Neural cell (in vitro differentiated cells): ENCODE measurements at regions not wholly inside any gene's neighbourhood (a gene's known extent, or its start where the extent isn't known, plus 50 kb on each side); places are given as distances from the start of the nearest gene placed in this dataset.

Experiments
- H2AFZ ChIP-seq: fragments of 200-600, 300-800 bp; sonication (generic), shearing (Covaris generic); 2 replicates; pipeline ENCODE4 v1.6.0; 2014; ENCODE audit warnings: low read depth, mild to moderate bottlenecking, antibody characterized with exemption, low read length, moderate library complexity
- H3F3A ChIP-seq: fragments of 200-600 bp; shearing (Covaris generic); 2 replicates; pipeline ENCODE4 v1.6.1; 2016; ENCODE audit warnings: mild to moderate bottlenecking, moderate library complexity, mixed read lengths, antibody characterized with exemption, low read length; ENCODE audit not compliant: insufficient read depth, poor library complexity, severe bottlenecking
- H3K27ac ChIP-seq: fragments of 200-600, 300-800 bp; sonication (generic), shearing (Covaris generic); 2 replicates; pipeline ENCODE4 v1.5.1; 2014; ENCODE audit warnings: mild to moderate bottlenecking, low read length, moderate library complexity
- H3K27me3 ChIP-seq: fragments of 300-800, 200-600 bp; sonication (generic), shearing (Covaris generic); 2 replicates; pipeline ENCODE4 v1.6.0; 2014; ENCODE audit warnings: mild to moderate bottlenecking, low read depth, low read length, moderate library complexity; ENCODE audit not compliant: insufficient read depth
- H3K36me3 ChIP-seq: fragments of 300-800, 200-600 bp; sonication (generic), shearing (Covaris generic); 2 replicates; pipeline ENCODE4 v1.5.1; 2014; ENCODE audit warnings: mild to moderate bottlenecking, antibody characterized with exemption, low read length, moderate library complexity; ENCODE audit not compliant: insufficient read depth
- H3K4me2 ChIP-seq: fragments of 300-800, 200-600 bp; sonication (generic), shearing (Covaris generic); 2 replicates; pipeline ENCODE4 v1.6.0; 2014; ENCODE audit warnings: mild to moderate bottlenecking, low read length
- H3K4me3 ChIP-seq: fragments of 300-800, 200-600 bp; sonication (generic), shearing (Covaris generic); 2 replicates; pipeline ENCODE4 v1.5.1; 2014; ENCODE audit warnings: mild to moderate bottlenecking, low read length, moderate library complexity
- H3K79me2 ChIP-seq: fragments of 200-600 bp; shearing (Covaris generic); replicated peaks from 2 replicates; pipeline ENCODE4 v1.6.0; 2014; ENCODE audit warnings: mild to moderate bottlenecking, low read length, moderate library complexity; ENCODE audit not compliant: insufficient read depth
- H3K9ac ChIP-seq: fragments of 300-800, 200-600 bp; sonication (generic), shearing (Covaris generic); 2 replicates; pipeline ENCODE4 v1.6.1; 2016; ENCODE audit warnings: mild to moderate bottlenecking, low read length, mixed read lengths
- H3K9me2 ChIP-seq: fragments of 200-600 bp; shearing (Covaris generic); 2 replicates; pipeline ENCODE4 v1.6.1; 2016; ENCODE audit warnings: mild to moderate bottlenecking, low read length, mixed read lengths; ENCODE audit not compliant: insufficient read depth
- H3K9me3 ChIP-seq: fragments of 200-600, 300-800 bp; sonication (generic), shearing (Covaris generic); 2 replicates; pipeline ENCODE4 v1.6.1; 2016; ENCODE audit warnings: mild to moderate bottlenecking, mixed run types, low read length, moderate library complexity, mixed read lengths
- H4K20me1 ChIP-seq: fragments of 200-600 bp; shearing (Covaris generic); 2 replicates; pipeline ENCODE4 v1.6.1; 2016; ENCODE audit warnings: mild to moderate bottlenecking, mixed run types; ENCODE audit not compliant: insufficient read depth
- EP300 ChIP-seq: fragments of 450-650 bp; conservative IDR thresholded peaks from 2 replicates; pipeline ENCODE4 v1.6.1; 2014; ENCODE audit warnings: antibody characterized with exemption, mild to moderate bottlenecking, moderate library complexity; ENCODE audit not compliant: poor library complexity, severe bottlenecking
- EZH2 ChIP-seq: fragments of 200-600, 300-800 bp; shearing (Covaris generic), sonication (generic); IDR thresholded peaks from 2 replicates; pipeline ENCODE4 v1.6.1; 2014; ENCODE audit warnings: antibody characterized with exemption, low read length, borderline replicate concordance, mild to moderate bottlenecking; ENCODE audit not compliant: insufficient read depth, poor library complexity, severe bottlenecking
- MXI1 ChIP-seq: fragments of 450-650 bp; conservative IDR thresholded peaks from 2 replicates; pipeline ENCODE4 v1.6.1; 2014; ENCODE audit warnings: antibody characterized with exemption, mild to moderate bottlenecking; ENCODE audit not compliant: poor library complexity, severe bottlenecking
- POLR2AphosphoS5 ChIP-seq: IDR thresholded peaks from 2 replicates; pipeline ENCODE4 v1.6.1; 2012
- RAD21 ChIP-seq: fragments of 450-650 bp; conservative IDR thresholded peaks from 2 replicates; pipeline ENCODE4 v1.6.1; 2014; ENCODE audit warnings: antibody characterized with exemption, mild to moderate bottlenecking, moderate library complexity
- REST ChIP-seq: IDR thresholded peaks from 2 replicates; pipeline ENCODE4 v1.6.1; 2012; ENCODE audit warnings: borderline replicate concordance
- SMC3 ChIP-seq: fragments of 450-650 bp; conservative IDR thresholded peaks from 2 replicates; pipeline ENCODE4 v1.6.1; 2014; ENCODE audit warnings: antibody characterized with exemption, mild to moderate bottlenecking, moderate library complexity; ENCODE audit not compliant: poor library complexity
- TAF1 ChIP-seq: IDR thresholded peaks from 2 replicates; pipeline ENCODE4 v1.6.1; 2012; ENCODE audit warnings: low read depth
- TF ChIP-seq, protein P1 (sequence below): fragments of 450-650 bp; IDR thresholded peaks from 2 replicates; pipeline ENCODE4 v1.5.1; 2014; ENCODE audit warnings: antibody characterized with exemption, mild to moderate bottlenecking, moderate library complexity; ENCODE audit not compliant: poor library complexity, severe bottlenecking

DNA sequence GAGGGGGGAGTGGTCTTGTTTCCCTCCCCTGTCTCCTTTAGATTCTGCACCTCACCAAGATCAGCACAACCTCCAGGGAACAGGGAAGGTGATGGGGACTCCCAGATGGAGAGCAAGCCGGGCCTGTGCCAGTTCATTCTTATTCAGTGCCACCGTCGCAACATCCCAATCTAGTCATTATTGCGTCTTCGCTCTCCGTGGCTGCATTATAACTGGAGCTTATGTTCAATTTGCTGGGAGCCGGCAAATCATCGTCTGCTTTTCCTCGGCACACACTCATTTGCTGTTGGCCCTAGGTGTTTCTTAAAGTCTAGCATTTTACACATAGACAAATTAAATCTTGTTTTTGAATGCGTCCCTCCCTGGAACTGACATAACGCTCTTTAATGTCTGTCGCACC, 1269.7 kb downstream of the BRD1 start:
- no peak overlapping the region for H3K27ac ChIP-seq
- H3K4me2 ChIP-seq = no peak overlapping the region

GRCh38 chr22:48557473-48557872, 1270.2 kb downstream of the BRD1 start:
- H3K27me3 ChIP-seq = no peaks in the 10 kb centered on the region
- no peaks in the 10 kb centered on the region for H3K9me2 ChIP-seq
- no peak overlapping the region for H3K27ac ChIP-seq
- no peak for TF ChIP-seq MXI1
- no peak for TF ChIP-seq POLR2AphosphoS5
- no peak for TF ChIP-seq EZH2
- no peak for TF ChIP-seq TAF1
- no peak for TF ChIP-seq RAD21
- no peak for TF ChIP-seq REST
- TF ChIP-seq, protein P1, sequence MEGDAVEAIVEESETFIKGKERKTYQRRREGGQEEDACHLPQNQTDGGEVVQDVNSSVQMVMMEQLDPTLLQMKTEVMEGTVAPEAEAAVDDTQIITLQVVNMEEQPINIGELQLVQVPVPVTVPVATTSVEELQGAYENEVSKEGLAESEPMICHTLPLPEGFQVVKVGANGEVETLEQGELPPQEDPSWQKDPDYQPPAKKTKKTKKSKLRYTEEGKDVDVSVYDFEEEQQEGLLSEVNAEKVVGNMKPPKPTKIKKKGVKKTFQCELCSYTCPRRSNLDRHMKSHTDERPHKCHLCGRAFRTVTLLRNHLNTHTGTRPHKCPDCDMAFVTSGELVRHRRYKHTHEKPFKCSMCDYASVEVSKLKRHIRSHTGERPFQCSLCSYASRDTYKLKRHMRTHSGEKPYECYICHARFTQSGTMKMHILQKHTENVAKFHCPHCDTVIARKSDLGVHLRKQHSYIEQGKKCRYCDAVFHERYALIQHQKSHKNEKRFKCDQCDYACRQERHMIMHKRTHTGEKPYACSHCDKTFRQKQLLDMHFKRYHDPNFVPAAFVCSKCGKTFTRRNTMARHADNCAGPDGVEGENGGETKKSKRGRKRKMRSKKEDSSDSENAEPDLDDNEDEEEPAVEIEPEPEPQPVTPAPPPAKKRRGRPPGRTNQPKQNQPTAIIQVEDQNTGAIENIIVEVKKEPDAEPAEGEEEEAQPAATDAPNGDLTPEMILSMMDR = no peak
- H3K9ac ChIP-seq = no peak overlapping the region
- H3K4me2 ChIP-seq = no peak overlapping the region
- no peaks in the 10 kb centered on the region for H4K20me1 ChIP-seq
- H3K79me2 ChIP-seq = no peaks in the 10 kb centered on the region
- no peak overlapping the region for H3K4me3 ChIP-seq
- H2AFZ ChIP-seq = no peak overlapping the region
- H3K36me3 ChIP-seq = no peaks in the 10 kb centered on the region
- H3K9me3 ChIP-seq = no peaks in the 10 kb centered on the region
- H3F3A ChIP-seq = no peaks in the 10 kb centered on the region

More for the DNA sequence above, 1269.7 kb downstream of the BRD1 start:
- Histone ChIP-seq H3K36me3 (no peaks in the 10 kb centered on the region), H3K9me2 (no peaks in the 10 kb centered on the region), H3K9me3 (no peaks in the 10 kb centered on the region), H3K27me3 (no peaks in the 10 kb centered on the region), H3K9ac (no peak overlapping the region), H3K79me2 (no peaks in the 10 kb centered on the region), H3K4me3 (no peak overlapping the region), H3F3A (no peaks in the 10 kb centered on the region), H4K20me1 (no peaks in the 10 kb centered on the region), H2AFZ (no peak overlapping the region)
- TF ChIP-seq RAD21 = no peak
- no peak for TF ChIP-seq SMC3
- TF ChIP-seq MXI1 = no peak
- no peak for TF ChIP-seq EZH2

GRCh38 chr22:48556751-48557150, 1270.9 kb downstream of the BRD1 start:
- no peak overlapping the region for H3K27ac ChIP-seq
- no peaks in the 10 kb centered on the region for H3K27me3 ChIP-seq
- no peaks in the 10 kb centered on the region for H3K79me2 ChIP-seq
- no peak for TF ChIP-seq SMC3
- TF ChIP-seq EP300 = no peak
- TF ChIP-seq REST = no peak
- TF ChIP-seq TAF1 = no peak
- TF ChIP-seq MXI1 = no peak
- TF ChIP-seq POLR2AphosphoS5 = no peak
- no peak for TF ChIP-seq EZH2
- TF ChIP-seq, protein P1 = no peak
- no peak for TF ChIP-seq RAD21
- no peak overlapping the region for H3K4me2 ChIP-seq
- H2AFZ ChIP-seq = no peak overlapping the region
- H3K9me3 ChIP-seq = no peaks in the 10 kb centered on the region
- H3K9ac ChIP-seq = no peak overlapping the region
- H4K20me1 ChIP-seq = no peaks in the 10 kb centered on the region
- no peaks in the 10 kb centered on the region for H3F3A ChIP-seq
- no peaks in the 10 kb centered on the region for H3K36me3 ChIP-seq
- H3K9me2 ChIP-seq = no peaks in the 10 kb centered on the region
- no peak overlapping the region for H3K4me3 ChIP-seq
